ENCODE measurements at regions not wholly inside any gene's neighbourhood (a gene's known extent, or its start where the extent isn't known, plus 50 kb on each side); places are given as distances from the start of the nearest gene placed in this dataset.

GRCh38 chr18:61948281-61948741 lies 55.5 kb upstream of the RNF152 start:
- Histone ChIP-seq H3K4me3 (no peak overlapping the region), H3K36me3 (no peaks in the 10 kb centered on the region), H3K27me3 (no peaks in the 10 kb centered on the region), H3K9me3 (no peaks in the 10 kb centered on the region), H3K27ac (no peak overlapping the region), H3K4me1 (no peaks in the 10 kb centered on the region)
- DNase-seq (no peak), ATAC-seq (no peak), FAIRE-seq (no peak)
- 80 to 87% methylated on average over 4 of the region's 4 CpGs for WGBS, 2 donors
- intact Hi-C loops (cut with DNase I), result no loop called here
- no peak for TF ChIP-seq CTCF (IDR thresholded peaks at IDR 0.05)

- DNase-seq (no peak), ATAC-seq (no peak), FAIRE-seq (no peak)
- Histone ChIP-seq H3K9me3 (no peaks in the 10 kb centered on the region), H3K4me3 (no peak overlapping the region), H3K27me3 (no peaks in the 10 kb centered on the region), H3K4me1 (no peaks in the 10 kb centered on the region), H3K36me3 (no peaks in the 10 kb centered on the region), H3K27ac (no peak overlapping the region)
- TF ChIP-seq CTCF (IDR thresholded peaks at IDR 0.05), result no peak
- WGBS, 2 donors, result 79 to 85% methylated on average over 3 of the region's 3 CpGs
- intact Hi-C loops (cut with DNase I), result no loop called here
Measured at GRCh38 chr18:61946449-61946848, 53.6 kb upstream of the RNF152 start.

GRCh38 chr18:61943175-61943964 lies 50.6 kb upstream of the RNF152 start:
- Histone ChIP-seq H3K36me3 (no peaks in the 10 kb centered on the region), H3K27me3 (no peaks in the 10 kb centered on the region), H3K4me1 (no peaks in the 10 kb centered on the region), H3K9me3 (no peaks in the 10 kb centered on the region), H3K4me3 (no peak overlapping the region), H3K27ac (no peak overlapping the region)
- WGBS, 2 donors, result 81 to 89% methylated on average over 3 of the region's 3 CpGs
- intact Hi-C loops (cut with DNase I), result no loop called here
- no peak for ATAC-seq
- no peak for DNase-seq
- no peak for TF ChIP-seq CTCF (IDR thresholded peaks at IDR 0.05)
- FAIRE-seq, result no peak
